SK-N-SH (cell line): ENCODE measurements at regions not wholly inside any gene's neighbourhood (a gene's known extent, or its start where the extent isn't known, plus 50 kb on each side); places are given as distances from the start of the nearest gene placed in this dataset.

ENCODE experiments used
- CTCF ChIA-PET: fragments of 300-600, 350-600 bp; formaldehyde crosslinking; extraction: SDS; loops from one replicate; lab custom pipeline; 2021; lab: Yijun Ruan, JAX
- POLR2A ChIA-PET: fragments of 350-600 bp; sonication (Branson Sonifier 250); formaldehyde crosslinking; extraction: SDS; loops from one replicate; lab custom pipeline; 2020; ENCODE audit warnings: antibody characterized with exemption, inconsistent platforms; lab: Yijun Ruan, JAX
- DNase-seq: peaks from one replicate; pipeline ENCODE4 v3.0.0; 2012
- H2AFZ ChIP-seq: fragments of 200-600 bp; sonication (generic); 2 replicates; pipeline ENCODE4 v1.8.1; 2016; ENCODE audit warnings: antibody characterized with exemption, mild to moderate bottlenecking, low read depth
- H3F3A ChIP-seq: fragments of 200-600 bp; sonication (generic); replicated peaks from 2 replicates; pipeline ENCODE3; 2016; ENCODE audit warnings: antibody characterized with exemption, mild to moderate bottlenecking; ENCODE audit not compliant: insufficient read depth
- H3K27ac ChIP-seq, 2 experiments: fragments of 200-500 bp in 1 of 2; fragments of 200-600 bp in 1 of 2; sonication (Bioruptor generic) in 1 of 2; sonication (generic), shearing (Covaris generic) in 1 of 2; 2 replicates each; pipeline versions ENCODE4 v1.5.1 to v1.6.1; 2014 to 2016; ENCODE audit warnings: low read depth in 2 of 2, inconsistent platforms in 1 of 2, low read length in 1 of 2, mild to moderate bottlenecking in 1 of 2, mixed read lengths in 1 of 2
- H3K27me3 ChIP-seq: fragments of 200-600 bp; sonication (generic), shearing (Covaris generic); 2 replicates; pipeline ENCODE4 v1.6.1; 2016; ENCODE audit warnings: mixed run types; ENCODE audit not compliant: insufficient read depth
- H3K36me3 ChIP-seq, 2 experiments: fragments of 200-500 bp in 1 of 2; fragments of 200-600 bp in 1 of 2; sonication (Bioruptor generic) in 1 of 2; sonication (generic) in 1 of 2; replicated peaks in 1 of 2; 2 replicates each; pipeline versions ENCODE3 to v1.5.1; 2014 to 2016; ENCODE audit warnings: low read length in 1 of 2, mild to moderate bottlenecking in 1 of 2; ENCODE audit not compliant: insufficient read depth in 2 of 2, control insufficient read depth in 1 of 2
- H3K4me1 ChIP-seq, 2 experiments: fragments of 200-500 bp in 1 of 2; fragments of 200-600 bp in 1 of 2; sonication (Bioruptor generic) in 1 of 2; sonication (generic), shearing (Covaris generic) in 1 of 2; 2 replicates each; pipeline versions ENCODE4 v1.5.1 to v1.6.1; 2014 to 2016; ENCODE audit warnings: low read depth in 1 of 2, low read length in 1 of 2, mixed run types in 1 of 2; ENCODE audit not compliant: insufficient read depth in 2 of 2, control insufficient read depth in 1 of 2
- H3K4me2 ChIP-seq: fragments of 200-600 bp; sonication (generic), shearing (Covaris generic); 2 replicates; pipeline ENCODE4 v1.6.1; 2017; ENCODE audit warnings: mixed run types
- H3K4me3 ChIP-seq, 2 experiments: fragments of 200-500 bp in 1 of 2; fragments of 200-600 bp in 1 of 2; sonication (Bioruptor generic) in 1 of 2; sonication (generic), shearing (Covaris generic) in 1 of 2; 2 replicates each; pipeline versions ENCODE4 v1.5.1 to v1.8.1; 2014 to 2016; ENCODE audit warnings: low read depth in 2 of 2, inconsistent platforms in 1 of 2, low read length in 1 of 2, mild to moderate bottlenecking in 1 of 2, mixed read lengths in 1 of 2, moderate library complexity in 1 of 2
- H3K79me2 ChIP-seq: fragments of 200-600 bp; sonication (generic); 2 replicates; pipeline ENCODE4 v1.8.1; 2017; ENCODE audit warnings: mild to moderate bottlenecking; ENCODE audit not compliant: insufficient read depth
- H3K9ac ChIP-seq: fragments of 200-600 bp; sonication (generic); 2 replicates; pipeline ENCODE4 v1.6.1; 2017; ENCODE audit warnings: mixed run types
- H3K9me2 ChIP-seq: fragments of 200-600 bp; sonication (generic); 2 replicates; pipeline ENCODE4 v1.6.1; 2017; ENCODE audit warnings: mixed run types
- H3K9me3 ChIP-seq: fragments of 200-600 bp; sonication (generic); 2 replicates; pipeline ENCODE4 v1.6.1; 2017; ENCODE audit warnings: mixed run types, mild to moderate bottlenecking, moderate library complexity
- H4K20me1 ChIP-seq: fragments of 200-600 bp; sonication (generic); 2 replicates; pipeline ENCODE4 v1.6.1; 2017; ENCODE audit warnings: mild to moderate bottlenecking, mixed run types; ENCODE audit not compliant: insufficient read depth
- FOXJ3 ChIP-seq: sonication (generic); formaldehyde crosslinking; IDR thresholded peaks from 2 replicates; pipeline ENCODE4 v1.5.1; 2020; ENCODE audit warnings: mild to moderate bottlenecking, missing genetic modification reagents
- GABPA ChIP-seq: IDR thresholded peaks from 2 replicates; pipeline ENCODE4 v1.4.0; 2012; ENCODE audit warnings: low read depth, mild to moderate bottlenecking
- GATA2 ChIP-seq: sonication (generic); formaldehyde crosslinking; IDR thresholded peaks from 2 replicates; pipeline ENCODE4 v1.5.0; 2020; ENCODE audit warnings: mild to moderate bottlenecking, missing genetic modification reagents
- JUND ChIP-seq: IDR thresholded peaks from 2 replicates; pipeline ENCODE4 v1.4.0; 2012
- MXI1 ChIP-seq: IDR thresholded peaks from 2 replicates; pipeline ENCODE4 v1.6.1; 2012; ENCODE audit warnings: mild to moderate bottlenecking, low read depth, low read length, improper control_type of control experiment
- NFIC ChIP-seq: IDR thresholded peaks from 2 replicates; pipeline ENCODE4 v1.4.0; 2012; ENCODE audit warnings: borderline replicate concordance
- NRF1 ChIP-seq: IDR thresholded peaks from 2 replicates; pipeline ENCODE4 v1.6.1; 2012; ENCODE audit warnings: low read depth, mild to moderate bottlenecking, low read length
- RAD21 ChIP-seq: IDR thresholded peaks from 2 replicates; pipeline ENCODE4 v1.6.1; 2012; ENCODE audit warnings: mild to moderate bottlenecking, low read length
- RCOR1 ChIP-seq: fragments of 150-350 bp; IDR thresholded peaks from 2 replicates; pipeline ENCODE4 v1.6.1; 2017; ENCODE audit warnings: antibody characterized with exemption, low read length
- RFX5 ChIP-seq: IDR thresholded peaks from 2 replicates; pipeline ENCODE4 v1.6.1; 2012; ENCODE audit warnings: mild to moderate bottlenecking, improper control_type of control experiment, low read length
- TAF1 ChIP-seq: IDR thresholded peaks from 2 replicates; pipeline ENCODE4 v1.6.1; 2012; ENCODE audit warnings: low read depth, mild to moderate bottlenecking, low read length, moderate library complexity, borderline replicate concordance
- YY1 ChIP-seq: IDR thresholded peaks from 2 replicates; pipeline ENCODE4 v1.4.0; 2012; ENCODE audit warnings: low read depth, mild to moderate bottlenecking
- WGBS: methylation state at CpG from one replicate; pipeline ENCODE4 v1.1.6; 2017; ENCODE audit warnings: low lambda C conversion rate; 5-methylcytosine and 5-hydroxymethylcytosine counted together
- TF ChIP-seq, protein P1 (sequence below): IDR thresholded peaks from 2 replicates; pipeline ENCODE4 v1.4.0; 2012; ENCODE audit warnings: low read depth, borderline replicate concordance
- TF ChIP-seq, protein P2 (sequence below): fragments of 150-350 bp; IDR thresholded peaks from 2 replicates; pipeline ENCODE4 v1.6.1; 2016; ENCODE audit warnings: mild to moderate bottlenecking, low read depth, low read length
- TF ChIP-seq, protein P3 (sequence below): IDR thresholded peaks from 2 replicates; pipeline ENCODE4 v1.4.0; 2012; ENCODE audit warnings: low read depth
- TF ChIP-seq, protein P4 (sequence below): fragments of 150-350 bp; IDR thresholded peaks from 2 replicates; pipeline ENCODE4 v1.6.1; 2017; ENCODE audit warnings: antibody characterized with exemption, low read length, low read depth, borderline replicate concordance
- TF ChIP-seq, protein P5 (sequence below): fragments of 200-600 bp; sonication (generic); IDR thresholded peaks from 2 replicates; pipeline ENCODE4 v1.6.1; 2017; ENCODE audit warnings: antibody characterized with exemption, mild to moderate bottlenecking, moderate library complexity
- TF ChIP-seq, protein P6 (sequence below): IDR thresholded peaks from 2 replicates; pipeline ENCODE4 v1.6.1; 2012; ENCODE audit warnings: mild to moderate bottlenecking, low read depth, low read length, moderate library complexity

DNA sequence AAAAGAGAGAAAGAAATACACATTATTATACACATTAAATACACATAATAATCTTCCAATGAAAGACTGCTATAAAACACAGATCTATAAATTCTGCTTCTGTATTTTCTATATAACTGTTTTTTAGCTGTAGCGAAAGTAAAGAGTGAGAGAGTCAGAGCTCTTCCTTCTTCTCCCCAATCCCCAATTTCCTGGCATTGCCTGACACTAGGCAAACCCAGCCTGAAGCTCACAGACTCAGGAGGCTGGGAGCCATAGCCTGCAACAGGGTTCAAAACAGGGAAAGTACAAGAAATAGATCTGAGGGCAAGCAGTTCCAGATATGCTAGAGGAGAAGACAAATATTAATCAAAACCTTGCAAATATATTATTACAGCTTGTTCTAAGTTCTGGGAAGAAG is 201.6 kb downstream of the HNRNPD start (continued):
- TF ChIP-seq NRF1 (no peak), GATA2 (CRISPR knock-in tag) (no peak), YY1 (no peak), RFX5 (no peak), GABPA (no peak), TAF1 (no peak)
- TF ChIP-seq, all 33 proteins: peak for 0

DNA sequence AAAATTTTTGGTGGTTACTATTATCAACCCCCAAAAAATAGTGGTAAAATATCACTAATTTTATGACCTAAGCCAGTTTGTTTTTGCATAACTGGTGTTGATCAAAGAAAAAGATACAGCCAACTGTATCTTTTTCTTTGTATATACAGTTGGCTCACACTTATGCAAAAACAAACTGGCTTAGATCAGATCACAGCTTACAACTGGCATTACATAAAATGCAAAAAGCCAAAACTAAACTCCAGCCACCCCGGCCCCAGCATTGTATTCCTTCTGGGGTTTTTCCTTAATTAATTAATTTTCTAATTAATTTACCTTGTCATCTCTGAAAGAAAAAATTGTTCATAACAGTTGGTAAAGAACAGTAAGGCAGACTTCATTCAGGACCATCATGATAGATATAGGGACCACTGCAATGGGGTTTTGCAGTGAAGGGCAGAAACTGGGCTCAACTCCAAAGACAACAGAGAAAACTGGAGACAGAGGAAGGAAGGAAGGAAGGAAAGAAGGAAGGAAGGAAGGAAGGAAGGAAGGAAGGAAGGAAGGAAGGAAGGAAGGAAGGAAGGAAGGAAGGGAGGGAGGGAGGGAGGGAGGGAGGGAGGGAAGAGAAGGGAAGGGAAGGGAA is 202.1 kb downstream of the HNRNPD start:
- no peak overlapping the region for H3K27ac ChIP-seq
- H3K9me3 ChIP-seq = no peaks in the 10 kb centered on the region
- WGBS = 3% methylated on average over 1 of the region's 1 CpG
- no peak overlapping the region for H3K9ac ChIP-seq
- no peaks in the 10 kb centered on the region for H4K20me1 ChIP-seq
- no peak overlapping the region for H3K4me2 ChIP-seq
- H2AFZ ChIP-seq = no peak overlapping the region
- no peak for DNase-seq
- no peaks in the 10 kb centered on the region for H3K79me2 ChIP-seq
- no peaks in the 10 kb centered on the region; a peak in 1 of 4 replicates for H3K4me1 ChIP-seq
- no peaks in the 10 kb centered on the region for H3K27me3 ChIP-seq
- TF ChIP-seq JUND (no peak), NFIC (no peak), YY1 (no peak), TAF1 (no peak), MXI1 (no peak), RAD21 (no peak), FOXJ3 (CRISPR knock-in tag) (no peak), RCOR1 (no peak)
- TF ChIP-seq, protein P1, sequence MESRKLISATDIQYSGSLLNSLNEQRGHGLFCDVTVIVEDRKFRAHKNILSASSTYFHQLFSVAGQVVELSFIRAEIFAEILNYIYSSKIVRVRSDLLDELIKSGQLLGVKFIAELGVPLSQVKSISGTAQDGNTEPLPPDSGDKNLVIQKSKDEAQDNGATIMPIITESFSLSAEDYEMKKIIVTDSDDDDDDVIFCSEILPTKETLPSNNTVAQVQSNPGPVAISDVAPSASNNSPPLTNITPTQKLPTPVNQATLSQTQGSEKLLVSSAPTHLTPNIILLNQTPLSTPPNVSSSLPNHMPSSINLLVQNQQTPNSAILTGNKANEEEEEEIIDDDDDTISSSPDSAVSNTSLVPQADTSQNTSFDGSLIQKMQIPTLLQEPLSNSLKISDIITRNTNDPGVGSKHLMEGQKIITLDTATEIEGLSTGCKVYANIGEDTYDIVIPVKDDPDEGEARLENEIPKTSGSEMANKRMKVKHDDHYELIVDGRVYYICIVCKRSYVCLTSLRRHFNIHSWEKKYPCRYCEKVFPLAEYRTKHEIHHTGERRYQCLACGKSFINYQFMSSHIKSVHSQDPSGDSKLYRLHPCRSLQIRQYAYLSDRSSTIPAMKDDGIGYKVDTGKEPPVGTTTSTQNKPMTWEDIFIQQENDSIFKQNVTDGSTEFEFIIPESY = no peak
- TF ChIP-seq, protein P2, sequence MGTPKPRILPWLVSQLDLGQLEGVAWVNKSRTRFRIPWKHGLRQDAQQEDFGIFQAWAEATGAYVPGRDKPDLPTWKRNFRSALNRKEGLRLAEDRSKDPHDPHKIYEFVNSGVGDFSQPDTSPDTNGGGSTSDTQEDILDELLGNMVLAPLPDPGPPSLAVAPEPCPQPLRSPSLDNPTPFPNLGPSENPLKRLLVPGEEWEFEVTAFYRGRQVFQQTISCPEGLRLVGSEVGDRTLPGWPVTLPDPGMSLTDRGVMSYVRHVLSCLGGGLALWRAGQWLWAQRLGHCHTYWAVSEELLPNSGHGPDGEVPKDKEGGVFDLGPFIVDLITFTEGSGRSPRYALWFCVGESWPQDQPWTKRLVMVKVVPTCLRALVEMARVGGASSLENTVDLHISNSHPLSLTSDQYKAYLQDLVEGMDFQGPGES = no peak
- TF ChIP-seq, protein P3, sequence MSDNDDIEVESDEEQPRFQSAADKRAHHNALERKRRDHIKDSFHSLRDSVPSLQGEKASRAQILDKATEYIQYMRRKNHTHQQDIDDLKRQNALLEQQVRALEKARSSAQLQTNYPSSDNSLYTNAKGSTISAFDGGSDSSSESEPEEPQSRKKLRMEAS = no peak
- TF ChIP-seq, protein P4, sequence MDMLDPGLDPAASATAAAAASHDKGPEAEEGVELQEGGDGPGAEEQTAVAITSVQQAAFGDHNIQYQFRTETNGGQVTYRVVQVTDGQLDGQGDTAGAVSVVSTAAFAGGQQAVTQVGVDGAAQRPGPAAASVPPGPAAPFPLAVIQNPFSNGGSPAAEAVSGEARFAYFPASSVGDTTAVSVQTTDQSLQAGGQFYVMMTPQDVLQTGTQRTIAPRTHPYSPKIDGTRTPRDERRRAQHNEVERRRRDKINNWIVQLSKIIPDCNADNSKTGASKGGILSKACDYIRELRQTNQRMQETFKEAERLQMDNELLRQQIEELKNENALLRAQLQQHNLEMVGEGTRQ = no peak
- TF ChIP-seq, protein P5, sequence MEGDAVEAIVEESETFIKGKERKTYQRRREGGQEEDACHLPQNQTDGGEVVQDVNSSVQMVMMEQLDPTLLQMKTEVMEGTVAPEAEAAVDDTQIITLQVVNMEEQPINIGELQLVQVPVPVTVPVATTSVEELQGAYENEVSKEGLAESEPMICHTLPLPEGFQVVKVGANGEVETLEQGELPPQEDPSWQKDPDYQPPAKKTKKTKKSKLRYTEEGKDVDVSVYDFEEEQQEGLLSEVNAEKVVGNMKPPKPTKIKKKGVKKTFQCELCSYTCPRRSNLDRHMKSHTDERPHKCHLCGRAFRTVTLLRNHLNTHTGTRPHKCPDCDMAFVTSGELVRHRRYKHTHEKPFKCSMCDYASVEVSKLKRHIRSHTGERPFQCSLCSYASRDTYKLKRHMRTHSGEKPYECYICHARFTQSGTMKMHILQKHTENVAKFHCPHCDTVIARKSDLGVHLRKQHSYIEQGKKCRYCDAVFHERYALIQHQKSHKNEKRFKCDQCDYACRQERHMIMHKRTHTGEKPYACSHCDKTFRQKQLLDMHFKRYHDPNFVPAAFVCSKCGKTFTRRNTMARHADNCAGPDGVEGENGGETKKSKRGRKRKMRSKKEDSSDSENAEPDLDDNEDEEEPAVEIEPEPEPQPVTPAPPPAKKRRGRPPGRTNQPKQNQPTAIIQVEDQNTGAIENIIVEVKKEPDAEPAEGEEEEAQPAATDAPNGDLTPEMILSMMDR = no peak
- TF ChIP-seq, protein P6, sequence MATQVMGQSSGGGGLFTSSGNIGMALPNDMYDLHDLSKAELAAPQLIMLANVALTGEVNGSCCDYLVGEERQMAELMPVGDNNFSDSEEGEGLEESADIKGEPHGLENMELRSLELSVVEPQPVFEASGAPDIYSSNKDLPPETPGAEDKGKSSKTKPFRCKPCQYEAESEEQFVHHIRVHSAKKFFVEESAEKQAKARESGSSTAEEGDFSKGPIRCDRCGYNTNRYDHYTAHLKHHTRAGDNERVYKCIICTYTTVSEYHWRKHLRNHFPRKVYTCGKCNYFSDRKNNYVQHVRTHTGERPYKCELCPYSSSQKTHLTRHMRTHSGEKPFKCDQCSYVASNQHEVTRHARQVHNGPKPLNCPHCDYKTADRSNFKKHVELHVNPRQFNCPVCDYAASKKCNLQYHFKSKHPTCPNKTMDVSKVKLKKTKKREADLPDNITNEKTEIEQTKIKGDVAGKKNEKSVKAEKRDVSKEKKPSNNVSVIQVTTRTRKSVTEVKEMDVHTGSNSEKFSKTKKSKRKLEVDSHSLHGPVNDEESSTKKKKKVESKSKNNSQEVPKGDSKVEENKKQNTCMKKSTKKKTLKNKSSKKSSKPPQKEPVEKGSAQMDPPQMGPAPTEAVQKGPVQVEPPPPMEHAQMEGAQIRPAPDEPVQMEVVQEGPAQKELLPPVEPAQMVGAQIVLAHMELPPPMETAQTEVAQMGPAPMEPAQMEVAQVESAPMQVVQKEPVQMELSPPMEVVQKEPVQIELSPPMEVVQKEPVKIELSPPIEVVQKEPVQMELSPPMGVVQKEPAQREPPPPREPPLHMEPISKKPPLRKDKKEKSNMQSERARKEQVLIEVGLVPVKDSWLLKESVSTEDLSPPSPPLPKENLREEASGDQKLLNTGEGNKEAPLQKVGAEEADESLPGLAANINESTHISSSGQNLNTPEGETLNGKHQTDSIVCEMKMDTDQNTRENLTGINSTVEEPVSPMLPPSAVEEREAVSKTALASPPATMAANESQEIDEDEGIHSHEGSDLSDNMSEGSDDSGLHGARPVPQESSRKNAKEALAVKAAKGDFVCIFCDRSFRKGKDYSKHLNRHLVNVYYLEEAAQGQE = no peak
- H3K36me3 ChIP-seq = no peaks in the 10 kb centered on the region
- POLR2A ChIA-PET = no interaction called here
- CTCF ChIA-PET = interaction anchor here (0.6 kb wide), 1 partner anchor 49 kb away, joined by 3 read pairs; no protein-coding TSS in a partner anchor
- H3F3A ChIP-seq = no peaks in the 10 kb centered on the region
- H3K9me2 ChIP-seq = no peaks in the 10 kb centered on the region
- no peak overlapping the region for H3K4me3 ChIP-seq
